DMS153 treated with DMSO at 0.1 percent for 48 hours (cell line): ENCODE measurements at regions not wholly inside any gene's neighbourhood (a gene's known extent, or its start where the extent isn't known, plus 50 kb on each side); places are given as distances from the start of the nearest gene placed in this dataset.
"Not testable (repeated sequence)": the region's sequence is repeated elsewhere in the genome, so short reads cannot be mapped to it uniquely, and the experiment has no call there.

Source experiments
- DNase-seq: peaks from one replicate; lab custom pipeline; 2025; ENCODE audit not compliant: unreplicated experiment; lab: John Stamatoyannopoulos, UW

GRCh38 chr15:31433091-31433490 is 106.5 kb downstream of the KLF13 start:
- no peak for DNase-seq

GRCh38 chr15:31433574-31433973 is 106.9 kb downstream of the KLF13 start:
- DNase-seq: no peak

GRCh38 chr15:31434275-31434587 is 107.6 kb downstream of the KLF13 start:
- no peak for DNase-seq

GRCh38 chr15:31434588-31435260 is 108.1 kb downstream of the KLF13 start:
- DNase-seq: no peak

GRCh38 chr15:31435261-31435911 is 108.8 kb downstream of the KLF13 start:
- peak; percentile 18 for DNase-seq

GRCh38 chr15:31435912-31436628 is 109.4 kb downstream of the KLF13 start:
- DNase-seq: no peak

- no peak for DNase-seq
Measured at GRCh38 chr15:31437686-31438085, 111.1 kb downstream of the KLF13 start.

- DNase-seq: no peak
Measured at GRCh38 chr15:31438601-31439265, 112.1 kb downstream of the KLF13 start.

GRCh38 chr15:31439328-31439727 is 112.7 kb downstream of the KLF13 start:
- DNase-seq: no peak

- DNase-seq: not testable (repeated sequence)
Measured at GRCh38 chr15:31440216-31440615, 113.6 kb downstream of the KLF13 start.

- no peak for DNase-seq
Measured at GRCh38 chr15:31440754-31441311, 114.2 kb downstream of the KLF13 start.

GRCh38 chr15:31442226-31442625 is 115.6 kb downstream of the KLF13 start:
- no peak for DNase-seq

GRCh38 chr15:31442699-31443111 is 116.1 kb downstream of the KLF13 start:
- DNase-seq: no peak

- DNase-seq: no peak
Measured at GRCh38 chr15:31444844-31445243, 118.2 kb downstream of the KLF13 start.

- no peak for DNase-seq
Measured at GRCh38 chr15:31446546-31446945, 119.9 kb downstream of the KLF13 start.

- no peak for DNase-seq
Measured at GRCh38 chr15:31447931-31448634, 121.4 kb downstream of the KLF13 start.

- DNase-seq: no peak
Measured at GRCh38 chr15:31448635-31448979, 122.0 kb downstream of the KLF13 start.

- no peak for DNase-seq
Measured at GRCh38 chr15:31452595-31453557, 126.2 kb downstream of the KLF13 start.

GRCh38 chr15:31453558-31454318 is 127.1 kb downstream of the KLF13 start:
- no peak for DNase-seq
